Stomach (tissue), 8 donors: ENCODE measurements at regions not wholly inside any gene's neighbourhood (a gene's known extent, or its start where the extent isn't known, plus 50 kb on each side); places are given as distances from the start of the nearest gene placed in this dataset.

Source experiments
- DNase-seq, 2 donors: peaks; one replicate each; pipeline versions ENCODE4 v3.0.0 to v3.0.0-alpha.2; 2013 to 2019
- H3K27ac ChIP-seq, 5 donors: fragments of 200-600 bp in 4 of 5; sonication (generic) in 4 of 5; one replicate each; pipeline ENCODE4 v1.5.1; 2013 to 2019; ENCODE audit warnings: mild to moderate bottlenecking in 1 of 5, moderate library complexity in 1 of 5
- H3K27me3 ChIP-seq, 3 donors: fragments of 200-600 bp; sonication (generic); one replicate each; pipeline ENCODE4 v1.5.1; 2017 to 2019; ENCODE audit warnings: mixed run types in 1 of 3
- H3K36me3 ChIP-seq, 4 donors: fragments of 200-600 bp; sonication (generic); 1 replicate in 3 of 4; 2 replicates in 1 of 4; pipeline ENCODE4 v1.5.1; 2016 to 2019
- H3K4me1 ChIP-seq, 4 donors: fragments of 200-600 bp; sonication (generic); one replicate each; pipeline ENCODE4 v1.5.1; 2016 to 2019
- H3K4me3 ChIP-seq, 4 donors: fragments of 200-600 bp; sonication (generic) in 3 of 4; one replicate each; pipeline ENCODE4 v1.5.1; 2016 to 2019; ENCODE audit warnings: mild to moderate bottlenecking in 1 of 4
- H3K9me3 ChIP-seq, 4 donors: fragments of 200-600 bp; sonication (generic); one replicate each; pipeline ENCODE4 v1.5.1; 2016 to 2019
- CTCF ChIP-seq, 7 experiments: fragments of 450-650 bp in 4 of 7; fragments of 200-600 bp in 3 of 7; sonication (generic) in 3 of 7; IDR thresholded peaks; one replicate each; pipeline ENCODE4 v1.5.1; 2016 to 2019; ENCODE audit warnings: antibody characterized with exemption in 7 of 7, control low read depth in 2 of 7, mild to moderate bottlenecking in 1 of 7
- EP300 ChIP-seq: sonication (generic); formaldehyde crosslinking; IDR thresholded peaks from one replicate; pipeline ENCODE4 v1.6.1; 2017; ENCODE audit warnings: antibody characterized with exemption
- POLR2A ChIP-seq, 4 donors: fragments of 450-650 bp; IDR thresholded peaks; one replicate each; pipeline ENCODE4 v1.6.1; 2016; ENCODE audit warnings: antibody characterized with exemption in 4 of 4, control low read depth in 2 of 4, mild to moderate bottlenecking in 1 of 4, moderate library complexity in 1 of 4
- POLR2AphosphoS5 ChIP-seq, 3 donors: sonication (generic); formaldehyde crosslinking; IDR thresholded peaks; one replicate each; pipeline ENCODE4 v1.6.1; 2016; ENCODE audit warnings: antibody characterized with exemption in 3 of 3
- WGBS, 5 donors: extraction: QIAGEN DNeasy Blood & Tissue Kit in 3 of 5; methylation state at CpG; one replicate each; pipeline versions ENCODE4 v1.1.5 to v1.1.7; 2013 to 2018; 5-methylcytosine and 5-hydroxymethylcytosine counted together
- intact Hi-C: fragments of 100-400 bp; cut with DNase I; formaldehyde crosslinking; loops from one replicate; pipeline ENCODE4 v1.15.1; 2023; ENCODE audit warnings: low total_unique reads
- donor health status: healthy with polysubstance abuse.
- donor health status: Bipolar disorder and iron deficiency.
- donor health status: healthy.

DNA sequence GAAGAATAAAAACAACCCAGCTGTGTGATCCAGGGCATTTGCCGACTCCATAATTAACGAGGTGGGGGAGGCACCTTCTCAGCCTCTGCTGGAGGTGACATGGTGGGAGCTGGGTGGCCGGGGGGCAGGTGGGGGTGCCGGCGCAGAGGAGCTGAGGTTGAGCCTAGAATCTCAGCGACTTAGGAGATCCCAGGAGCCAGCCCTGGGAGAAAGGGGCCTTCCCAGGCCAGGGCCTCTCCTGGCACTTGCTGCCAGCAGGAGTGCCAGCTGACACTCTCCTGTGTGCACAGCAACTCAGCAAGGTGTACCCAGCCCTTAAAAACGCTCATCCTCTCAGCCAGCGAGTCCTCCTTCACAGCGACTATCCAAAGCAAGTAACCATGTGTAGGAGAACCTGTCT lies 62.8 kb upstream of the FCN1 start:
- Histone ChIP-seq H3K4me1 (no peaks in the 10 kb centered on the region), H3K36me3 (no peaks in the 10 kb centered on the region), H3K27me3 (peaks cover 0 to 41% (median 0%) of the 10 kb centered on the region in 3 donors), H3K4me3 (no peak overlapping the region), H3K9me3 (peaks cover 0 to 3% (median 1%) of the 10 kb centered on the region in 4 donors), H3K27ac (no peak overlapping the region)
- 65 to 83% (median 78%) methylated on average over 9 of the region's 9 CpGs for WGBS, 5 donors
- intact Hi-C loops = no loop called here
- no peak for TF ChIP-seq EP300
- TF ChIP-seq POLR2AphosphoS5 (IDR thresholded peaks at IDR 0.05) = no peak
- TF ChIP-seq CTCF (IDR thresholded peaks at IDR 0.05) = no peak
- TF ChIP-seq POLR2A (IDR thresholded peaks at IDR 0.05) = no peak
- DNase-seq = no peak

- H3K4me3 ChIP-seq = no peak overlapping the region
- no peaks in the 10 kb centered on the region for H3K4me1 ChIP-seq
- peaks cover 0 to 7% (median 6%) of the 10 kb centered on the region in 4 donors for H3K9me3 ChIP-seq
- no peak overlapping the region for H3K27ac ChIP-seq
- no peaks in the 10 kb centered on the region for H3K36me3 ChIP-seq
- H3K27me3 ChIP-seq = peaks cover 0 to 41% (median 0%) of the 10 kb centered on the region in 3 donors
- TF ChIP-seq CTCF (IDR thresholded peaks at IDR 0.05) = no peak
- TF ChIP-seq POLR2AphosphoS5 (IDR thresholded peaks at IDR 0.05) = no peak
- no peak for TF ChIP-seq EP300
- TF ChIP-seq POLR2A (IDR thresholded peaks at IDR 0.05) = no peak
- 79 to 88% (median 80%) methylated on average over 9 to 10 of the region's 10 CpGs for WGBS, 5 donors
- no peak for DNase-seq
- intact Hi-C loops = no loop called here
Measured at GRCh38 chr9:134980991-134981390, 63.3 kb upstream of the FCN1 start.

GRCh38 chr9:134981829-134982228 lies 64.1 kb upstream of the FCN1 start:
- no peak for TF ChIP-seq CTCF (IDR thresholded peaks at IDR 0.05)
- TF ChIP-seq EP300 = no peak
- TF ChIP-seq POLR2A (IDR thresholded peaks at IDR 0.05) = no peak
- TF ChIP-seq POLR2AphosphoS5 (IDR thresholded peaks at IDR 0.05) = no peak
- Histone ChIP-seq H3K36me3 (no peaks in the 10 kb centered on the region), H3K4me1 (no peaks in the 10 kb centered on the region), H3K27me3 (peaks cover 0 to 41% (median 0%) of the 10 kb centered on the region in 3 donors), H3K4me3 (no peak overlapping the region), H3K9me3 (peaks cover under 1 to 14% (median 10%) of the 10 kb centered on the region in 4 donors), H3K27ac (no peak overlapping the region)
- DNase-seq = no peak
- intact Hi-C loops = no loop called here
- 90 to 91% (median 91%) methylated on average over 11 of the region's 11 CpGs for WGBS, 5 donors

DNA sequence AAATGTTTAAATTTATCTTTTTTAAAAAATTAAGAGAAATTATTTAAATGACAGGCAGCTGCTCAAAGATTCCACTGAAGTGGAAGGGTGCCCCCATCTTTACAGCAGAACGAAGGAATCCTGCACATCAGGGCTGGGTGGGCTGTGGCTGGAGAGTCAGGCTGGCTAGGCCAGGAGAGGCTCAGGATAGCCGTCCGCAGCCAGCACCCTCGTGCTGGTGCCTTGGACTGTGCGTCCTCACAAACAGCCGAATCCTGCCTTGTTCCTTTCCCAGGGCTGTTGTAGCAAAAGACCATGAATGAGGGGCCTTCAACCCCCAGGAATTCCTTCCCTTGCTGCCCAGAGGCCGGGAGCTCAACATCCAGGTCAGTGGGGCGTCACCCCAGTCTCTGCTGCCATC lies 64.6 kb upstream of the FCN1 start:
- Histone ChIP-seq H3K4me1 (no peaks in the 10 kb centered on the region), H3K27me3 (peaks cover 0 to 41% (median 0%) of the 10 kb centered on the region in 3 donors), H3K9me3 (peaks cover 3 to 18% (median 15%) of the 10 kb centered on the region in 4 donors), H3K27ac (no peak overlapping the region), H3K4me3 (no peak overlapping the region), H3K36me3 (no peaks in the 10 kb centered on the region)
- no peak for DNase-seq
- TF ChIP-seq POLR2A (IDR thresholded peaks at IDR 0.05) = no peak
- TF ChIP-seq POLR2AphosphoS5 (IDR thresholded peaks at IDR 0.05) = no peak
- TF ChIP-seq EP300 = no peak
- no peak for TF ChIP-seq CTCF (IDR thresholded peaks at IDR 0.05)
- 69 to 83% (median 77%) methylated on average over 8 of the region's 8 CpGs for WGBS, 5 donors
- intact Hi-C loops = no loop called here
